Peyer's patch (tissue), 4 donors: ENCODE measurements at regions not wholly inside any gene's neighbourhood (a gene's known extent, or its start where the extent isn't known, plus 50 kb on each side); places are given as distances from the start of the nearest gene placed in this dataset.

Source experiments
- POLR2A ChIP-seq, 2 donors: fragments of 450-650 bp; IDR thresholded peaks; one replicate each; pipeline ENCODE4 v1.5.1; 2017; ENCODE audit warnings: antibody characterized with exemption in 2 of 2, mild to moderate bottlenecking in 2 of 2, moderate library complexity in 2 of 2
- TF ChIP-seq, protein P1 (sequence below), 6 experiments: fragments of 450-650 bp in 4 of 6; fragments of 200-600 bp in 2 of 6; sonication (generic) in 1 of 6; IDR thresholded peaks; one replicate each; pipeline ENCODE4 v1.5.1; 2017 to 2019; ENCODE audit warnings: antibody characterized with exemption in 6 of 6, mild to moderate bottlenecking in 3 of 6, moderate library complexity in 1 of 6

DNA sequence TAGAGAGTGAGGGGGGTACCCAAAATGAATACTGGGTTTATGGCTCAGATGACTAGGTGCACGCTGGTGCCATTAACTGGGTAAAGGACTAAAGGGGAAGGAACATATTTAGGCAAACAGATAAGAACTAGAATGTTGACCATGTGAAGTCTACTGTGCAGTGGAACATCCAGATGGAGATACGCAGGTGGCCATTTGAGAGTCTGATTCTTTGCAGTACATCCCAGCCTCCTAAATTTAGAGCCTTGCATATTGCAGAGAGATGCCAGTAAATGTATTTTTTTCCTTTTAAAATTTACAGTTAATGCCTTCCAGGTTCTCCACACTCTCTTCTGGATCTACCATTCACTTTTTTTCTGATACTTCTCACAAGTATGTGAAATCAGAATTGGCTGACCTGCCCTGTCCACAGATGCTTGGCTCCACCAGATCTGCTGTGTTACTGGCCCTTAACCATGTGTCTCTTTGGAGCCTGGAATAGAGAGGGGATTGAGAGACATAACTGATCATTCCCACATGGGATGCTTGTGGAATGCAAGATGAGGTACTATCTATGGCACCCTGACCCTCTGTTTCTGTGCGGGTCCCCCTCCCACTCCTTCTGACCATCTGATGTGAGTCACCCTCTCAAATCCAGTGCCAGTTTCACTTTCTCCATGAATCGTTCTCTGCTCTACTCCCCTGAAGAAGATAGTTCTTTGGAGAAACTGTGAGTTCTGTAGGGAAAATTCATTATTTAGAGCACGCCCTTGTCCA is 77.0 kb upstream of the NCAM1 start:
- TF ChIP-seq, protein P1, sequence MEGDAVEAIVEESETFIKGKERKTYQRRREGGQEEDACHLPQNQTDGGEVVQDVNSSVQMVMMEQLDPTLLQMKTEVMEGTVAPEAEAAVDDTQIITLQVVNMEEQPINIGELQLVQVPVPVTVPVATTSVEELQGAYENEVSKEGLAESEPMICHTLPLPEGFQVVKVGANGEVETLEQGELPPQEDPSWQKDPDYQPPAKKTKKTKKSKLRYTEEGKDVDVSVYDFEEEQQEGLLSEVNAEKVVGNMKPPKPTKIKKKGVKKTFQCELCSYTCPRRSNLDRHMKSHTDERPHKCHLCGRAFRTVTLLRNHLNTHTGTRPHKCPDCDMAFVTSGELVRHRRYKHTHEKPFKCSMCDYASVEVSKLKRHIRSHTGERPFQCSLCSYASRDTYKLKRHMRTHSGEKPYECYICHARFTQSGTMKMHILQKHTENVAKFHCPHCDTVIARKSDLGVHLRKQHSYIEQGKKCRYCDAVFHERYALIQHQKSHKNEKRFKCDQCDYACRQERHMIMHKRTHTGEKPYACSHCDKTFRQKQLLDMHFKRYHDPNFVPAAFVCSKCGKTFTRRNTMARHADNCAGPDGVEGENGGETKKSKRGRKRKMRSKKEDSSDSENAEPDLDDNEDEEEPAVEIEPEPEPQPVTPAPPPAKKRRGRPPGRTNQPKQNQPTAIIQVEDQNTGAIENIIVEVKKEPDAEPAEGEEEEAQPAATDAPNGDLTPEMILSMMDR (IDR thresholded peaks at IDR 0.05), result no peak
- TF ChIP-seq POLR2A (IDR thresholded peaks at IDR 0.05), result no peak
